ENCODE measurements at regions not wholly inside any gene's neighbourhood (a gene's known extent, or its start where the extent isn't known, plus 50 kb on each side); places are given as distances from the start of the nearest gene placed in this dataset.

DNA sequence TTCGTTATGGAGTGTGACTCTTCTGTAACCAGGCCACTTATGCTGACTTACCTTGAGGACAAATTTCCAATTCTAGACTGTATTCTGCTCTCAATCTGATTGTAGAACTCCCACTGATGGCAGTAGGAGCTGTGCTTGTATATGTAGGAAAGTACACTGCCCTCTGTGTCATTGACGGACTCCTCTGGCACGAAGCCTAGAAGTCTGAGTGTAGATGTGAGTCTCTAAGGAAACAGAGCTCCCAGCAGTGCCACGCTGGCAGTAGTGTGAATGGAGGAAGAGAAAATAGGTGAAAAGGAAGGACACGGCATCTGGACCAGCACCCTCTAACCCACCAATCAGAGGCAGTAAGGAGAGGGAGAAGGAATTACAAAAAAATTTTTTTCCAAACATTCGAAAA lies 130.4 kb upstream of the ADGRL2 start:
- TF ChIP-seq, protein P1, sequence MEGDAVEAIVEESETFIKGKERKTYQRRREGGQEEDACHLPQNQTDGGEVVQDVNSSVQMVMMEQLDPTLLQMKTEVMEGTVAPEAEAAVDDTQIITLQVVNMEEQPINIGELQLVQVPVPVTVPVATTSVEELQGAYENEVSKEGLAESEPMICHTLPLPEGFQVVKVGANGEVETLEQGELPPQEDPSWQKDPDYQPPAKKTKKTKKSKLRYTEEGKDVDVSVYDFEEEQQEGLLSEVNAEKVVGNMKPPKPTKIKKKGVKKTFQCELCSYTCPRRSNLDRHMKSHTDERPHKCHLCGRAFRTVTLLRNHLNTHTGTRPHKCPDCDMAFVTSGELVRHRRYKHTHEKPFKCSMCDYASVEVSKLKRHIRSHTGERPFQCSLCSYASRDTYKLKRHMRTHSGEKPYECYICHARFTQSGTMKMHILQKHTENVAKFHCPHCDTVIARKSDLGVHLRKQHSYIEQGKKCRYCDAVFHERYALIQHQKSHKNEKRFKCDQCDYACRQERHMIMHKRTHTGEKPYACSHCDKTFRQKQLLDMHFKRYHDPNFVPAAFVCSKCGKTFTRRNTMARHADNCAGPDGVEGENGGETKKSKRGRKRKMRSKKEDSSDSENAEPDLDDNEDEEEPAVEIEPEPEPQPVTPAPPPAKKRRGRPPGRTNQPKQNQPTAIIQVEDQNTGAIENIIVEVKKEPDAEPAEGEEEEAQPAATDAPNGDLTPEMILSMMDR (IDR thresholded peaks at IDR 0.05; ENCODE audit: low read length), result no peak
- TF ChIP-seq EZH2phosphoT487 (IDR thresholded peaks at IDR 0.05; ENCODE audit: low read length) (no peak), EZH2 (optimal IDR thresholded peaks at IDR 0.05; ENCODE audit: low read depth, low read length) (no peak)

Data from MM.1S (cell line).